OCI-LY1 (cell line): ENCODE measurements at regions not wholly inside any gene's neighbourhood (a gene's known extent, or its start where the extent isn't known, plus 50 kb on each side); places are given as distances from the start of the nearest gene placed in this dataset.

Experiments
- H2AFZ ChIP-seq: fragments of 200-600 bp; sonication (generic), shearing (Covaris generic); 2 replicates; pipeline ENCODE4 v1.6.0; 2014; ENCODE audit warnings: antibody characterized with exemption, mild to moderate bottlenecking, low read length
- H3F3A ChIP-seq: fragments of 200-600 bp; sonication (generic), shearing (Covaris generic); 2 replicates; pipeline ENCODE4 v1.6.0; 2014; ENCODE audit warnings: mild to moderate bottlenecking, antibody characterized with exemption, low read length, moderate library complexity; ENCODE audit not compliant: insufficient read depth
- H3K27ac ChIP-seq: fragments of 200-600 bp; sonication (generic); 2 replicates; pipeline ENCODE4 v1.5.1; 2014; ENCODE audit warnings: low read length, mixed run types, mild to moderate bottlenecking, low read depth; ENCODE audit not compliant: poor library complexity, severe bottlenecking
- H3K27me3 ChIP-seq: fragments of 200-600 bp; sonication (generic); 2 replicates; pipeline ENCODE4 v1.6.0; 2014; ENCODE audit warnings: antibody characterized with exemption, mild to moderate bottlenecking, low read length, moderate library complexity; ENCODE audit not compliant: insufficient read depth
- H3K36me3 ChIP-seq: fragments of 200-600 bp; sonication (generic); 2 replicates; pipeline ENCODE4 v1.6.1; 2014; ENCODE audit warnings: mild to moderate bottlenecking, antibody characterized with exemption, low read length, moderate library complexity, mixed read lengths; ENCODE audit not compliant: insufficient read depth
- H3K4me1 ChIP-seq: fragments of 200-600 bp; sonication (generic); 2 replicates; pipeline ENCODE4 v1.5.1; 2014; ENCODE audit warnings: mild to moderate bottlenecking, low read length, moderate library complexity; ENCODE audit not compliant: insufficient read depth, severe bottlenecking
- H3K4me2 ChIP-seq: fragments of 200-600 bp; sonication (generic), shearing (Covaris generic); 2 replicates; pipeline ENCODE4 v1.6.1; 2014; ENCODE audit warnings: low read length
- H3K4me3 ChIP-seq: fragments of 200-600 bp; sonication (generic); 2 replicates; pipeline ENCODE4 v1.5.1; 2014; ENCODE audit warnings: low read length, low read depth, mild to moderate bottlenecking, mixed read lengths; ENCODE audit not compliant: poor library complexity, severe bottlenecking
- H3K79me2 ChIP-seq: fragments of 200-600 bp; shearing (Covaris generic); 2 replicates; pipeline ENCODE4 v1.6.1; 2016; ENCODE audit warnings: mixed run types, low read length, mixed read lengths; ENCODE audit not compliant: insufficient read depth
- H3K9ac ChIP-seq: fragments of 200-600 bp; sonication (generic), shearing (Covaris generic); 2 replicates; pipeline ENCODE4 v1.6.1; 2014; ENCODE audit warnings: mild to moderate bottlenecking, low read length, mixed read lengths
- H3K9me2 ChIP-seq: fragments of 200-600 bp; sonication (generic), shearing (Covaris generic); 2 replicates; pipeline ENCODE4 v1.6.1; 2014; ENCODE audit warnings: low read depth, mild to moderate bottlenecking, low read length, mixed read lengths
- H3K9me3 ChIP-seq: fragments of 200-600 bp; shearing (Covaris generic); 2 replicates; pipeline ENCODE4 v1.6.1; 2014; ENCODE audit warnings: low read length, mixed read lengths
- H4K20me1 ChIP-seq: fragments of 200-600 bp; sonication (generic), shearing (Covaris generic); 2 replicates; pipeline ENCODE4 v1.6.0; 2016; ENCODE audit warnings: mild to moderate bottlenecking, low read length; ENCODE audit not compliant: insufficient read depth
- CTCF ChIP-seq: fragments of 200-600 bp; sonication (generic), shearing (Covaris generic); IDR thresholded peaks from 2 replicates; pipeline ENCODE4 v1.5.1; 2017; ENCODE audit warnings: mild to moderate bottlenecking, antibody characterized with exemption, low read length, moderate library complexity, mixed read lengths
- EZH2 ChIP-seq: fragments of 200-600 bp; sonication (generic), shearing (Covaris generic); IDR thresholded peaks from 2 replicates; pipeline ENCODE4 v1.8.0; 2017; ENCODE audit warnings: borderline replicate concordance, mixed run types, mild to moderate bottlenecking, antibody characterized with exemption, low read length, moderate library complexity, mixed read lengths

DNA sequence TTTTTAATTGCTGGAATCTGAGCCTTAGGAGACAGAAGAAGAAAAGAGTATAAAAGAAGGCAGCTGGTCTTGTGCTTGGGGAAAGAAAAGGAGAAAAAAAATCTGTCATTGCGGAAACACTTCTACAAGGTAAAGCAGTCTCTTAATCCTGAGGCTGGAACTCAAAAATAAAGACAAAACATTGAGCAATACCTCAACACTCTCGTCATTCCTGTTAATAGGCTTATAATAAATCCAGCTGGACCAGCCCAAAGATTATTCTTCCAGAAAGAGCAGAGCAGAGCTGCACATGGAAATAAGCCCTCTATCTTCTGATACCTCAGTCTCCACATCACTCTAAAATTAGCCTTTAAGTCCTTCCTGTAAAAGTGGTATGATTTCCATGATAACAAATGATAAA is 62.0 kb upstream of the HIVEP1 start:
- H3K4me2 ChIP-seq = no peak overlapping the region
- H3K4me3 ChIP-seq = no peak overlapping the region
- H3K9me3 ChIP-seq = no peaks in the 10 kb centered on the region

DNA sequence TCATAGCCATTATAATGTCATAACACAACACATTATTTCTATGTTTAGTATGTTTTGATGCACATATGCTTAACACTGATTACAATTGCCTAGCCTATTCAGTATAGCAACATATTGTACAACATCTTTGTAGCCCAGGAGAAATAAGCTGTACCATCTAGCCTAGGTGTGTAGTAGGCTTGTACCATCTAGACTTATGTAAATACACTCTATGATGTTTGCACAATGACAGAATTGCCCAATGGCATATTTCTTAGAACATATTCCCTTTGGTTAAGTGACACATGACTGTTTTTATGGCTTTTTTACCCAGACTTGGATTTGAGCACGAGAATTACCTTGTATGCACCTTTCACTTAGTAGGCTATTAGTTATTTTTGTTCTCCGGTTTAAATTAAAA is 64.5 kb upstream of the HIVEP1 start:
- Histone ChIP-seq H3K36me3 (no peaks in the 10 kb centered on the region), H3K4me2 (no peak overlapping the region)

More for the DNA sequence above, 62.0 kb upstream of the HIVEP1 start:
- Histone ChIP-seq H3K27ac (no peak overlapping the region), H3K4me1 (no peaks in the 10 kb centered on the region), H3K27me3 (no peaks in the 10 kb centered on the region), H3K36me3 (no peaks in the 10 kb centered on the region), H4K20me1 (no peaks in the 10 kb centered on the region), H3K9me2 (no peaks in the 10 kb centered on the region), H3F3A (no peaks in the 10 kb centered on the region), H2AFZ (no peak overlapping the region), H3K79me2 (no peaks in the 10 kb centered on the region), H3K9ac (no peak overlapping the region)
- no peak for TF ChIP-seq EZH2
- no peak for TF ChIP-seq CTCF

GRCh38 chr6:11947063-11947462 is 65.0 kb upstream of the HIVEP1 start:
- no peaks in the 10 kb centered on the region for H3K4me1 ChIP-seq
- no peak for TF ChIP-seq EZH2
- peak; percentile 26; the same call in 1 of the 2 replicates for TF ChIP-seq CTCF
- no peaks in the 10 kb centered on the region for H3K9me2 ChIP-seq
- H2AFZ ChIP-seq = no peak overlapping the region
- H3K9ac ChIP-seq = no peak overlapping the region
- no peak overlapping the region for H3K4me2 ChIP-seq
- no peaks in the 10 kb centered on the region for H3K36me3 ChIP-seq
- H3F3A ChIP-seq = no peaks in the 10 kb centered on the region
- no peak overlapping the region for H3K4me3 ChIP-seq
- no peak overlapping the region for H3K27ac ChIP-seq
- no peaks in the 10 kb centered on the region for H3K79me2 ChIP-seq
- H3K27me3 ChIP-seq = no peaks in the 10 kb centered on the region
- H4K20me1 ChIP-seq = no peaks in the 10 kb centered on the region
- no peaks in the 10 kb centered on the region for H3K9me3 ChIP-seq

More for the DNA sequence above, 64.5 kb upstream of the HIVEP1 start:
- Histone ChIP-seq H3F3A (no peaks in the 10 kb centered on the region), H3K9me3 (no peaks in the 10 kb centered on the region), H2AFZ (no peak overlapping the region), H3K4me1 (no peaks in the 10 kb centered on the region), H3K4me3 (no peak overlapping the region), H3K27me3 (no peaks in the 10 kb centered on the region), H3K9ac (no peak overlapping the region), H3K27ac (no peak overlapping the region), H3K9me2 (no peaks in the 10 kb centered on the region), H3K79me2 (no peaks in the 10 kb centered on the region), H4K20me1 (no peaks in the 10 kb centered on the region)
- TF ChIP-seq EZH2 (no peak), CTCF (no peak)
